ENCODE measurements at regions not wholly inside any gene's neighbourhood (a gene's known extent, or its start where the extent isn't known, plus 50 kb on each side); places are given as distances from the start of the nearest gene placed in this dataset.

- Histone ChIP-seq H2AFZ (ENCODE audit: low read depth, low read length, poor library complexity, severe bottlenecking) (peak overlapping the region; percentile 30), H3K4me3 (replicated peaks in 1 of 2; ENCODE audit: low read depth in 1 of 2, low read length in 2 of 2) (no peak overlapping the region), H3K36me3 (ENCODE audit: control insufficient read depth in 1 of 2, insufficient read depth in 2 of 2, low read length in 2 of 2) (no peaks in the 10 kb centered on the region), H3K27ac (ENCODE audit: low read depth, low read length) (no peak overlapping the region), H3K4me2 (ENCODE audit: low read length) (peak overlapping the region; percentile 15; the same call in 1 of the 2 replicates), H3K9ac (ENCODE audit: low read length) (no peak overlapping the region), H4K20me1 (ENCODE audit: insufficient read depth) (no peaks in the 10 kb centered on the region), H3K4me1 (ENCODE audit: control insufficient read depth in 1 of 2, insufficient read depth in 2 of 2, low read length in 2 of 2) (peaks cover 0 to 30% of the 10 kb centered on the region in 2 experiments; a peak in 2 of 4 replicates), H3K9me3 (ENCODE audit: control insufficient read depth in 1 of 2, insufficient read depth in 1 of 2, low read depth in 1 of 2, low read length in 2 of 2) (no peaks in the 10 kb centered on the region), H3K79me2 (ENCODE audit: insufficient read depth, low read length) (no peaks in the 10 kb centered on the region), H3K27me3 (ENCODE audit: insufficient read depth, low read length) (no peaks in the 10 kb centered on the region), H3K9me2 (ENCODE audit: insufficient read depth) (no peaks in the 10 kb centered on the region)
- RAD21 ChIA-PET (ENCODE audit: low non-redundant PET in 1 of 2, low total read pairs in 2 of 2, uncharacterized antibody in 2 of 2, unreplicated experiment in 2 of 2): no interaction called here
- intact Hi-C loops (cut with micrococcal nuclease): no loop called here
- DNase-seq (ENCODE audit: low read depth, low spot score) (no peak), ATAC-seq (no peak)
- POLR2A ChIA-PET: no interaction called here
- CTCF ChIA-PET: no interaction called here
- TF ChIP-seq CBX3 (IDR thresholded peaks at IDR 0.05; ENCODE audit: low read depth) (no peak), MAX (IDR thresholded peaks at IDR 0.05) (no peak), JUND (IDR thresholded peaks at IDR 0.05) (no peak), YY1 (IDR thresholded peaks at IDR 0.05; ENCODE audit: extremely low read depth, insufficient replicate concordance, low read depth, low read length) (no peak), EZH2 (IDR thresholded peaks at IDR 0.05) (no peak)
- no TSS peak for BruUV-seq (replicated peaks)
Observed at GRCh38 chr1:218828125-218828650, 345.5 kb upstream of the LYPLAL1 start.

- Histone ChIP-seq H3K9ac (ENCODE audit: low read length) (no peak overlapping the region), H3K9me3 (ENCODE audit: control insufficient read depth in 1 of 2, insufficient read depth in 1 of 2, low read depth in 1 of 2, low read length in 2 of 2) (no peaks in the 10 kb centered on the region), H3K4me1 (ENCODE audit: control insufficient read depth in 1 of 2, insufficient read depth in 2 of 2, low read length in 2 of 2) (peaks cover 0 to 21% of the 10 kb centered on the region in 2 experiments; a peak in 2 of 4 replicates), H3K4me3 (replicated peaks in 1 of 2; ENCODE audit: low read depth in 1 of 2, low read length in 2 of 2) (no peak overlapping the region), H4K20me1 (ENCODE audit: insufficient read depth) (no peaks in the 10 kb centered on the region), H3K27ac (ENCODE audit: low read depth, low read length) (no peak overlapping the region), H3K79me2 (ENCODE audit: insufficient read depth, low read length) (no peaks in the 10 kb centered on the region), H3K9me2 (ENCODE audit: insufficient read depth) (no peaks in the 10 kb centered on the region), H2AFZ (ENCODE audit: low read depth, low read length, poor library complexity, severe bottlenecking) (peak overlapping the region; percentile 30), H3K36me3 (ENCODE audit: control insufficient read depth in 1 of 2, insufficient read depth in 2 of 2, low read length in 2 of 2) (no peaks in the 10 kb centered on the region), H3K4me2 (ENCODE audit: low read length) (no peak overlapping the region), H3K27me3 (ENCODE audit: insufficient read depth, low read length) (no peaks in the 10 kb centered on the region)
- ChIA-PET CTCF (no interaction called here), POLR2A (no interaction called here), RAD21 (ENCODE audit: low non-redundant PET in 1 of 2, low total read pairs in 2 of 2, uncharacterized antibody in 2 of 2, unreplicated experiment in 2 of 2) (no interaction called here)
- intact Hi-C loops (cut with micrococcal nuclease): no loop called here
- no TSS peak for BruUV-seq (replicated peaks)
- ATAC-seq (no peak), DNase-seq (ENCODE audit: low read depth, low spot score) (no peak)
- TF ChIP-seq EZH2 (IDR thresholded peaks at IDR 0.05) (no peak), SRF (IDR thresholded peaks at IDR 0.05; ENCODE audit: low read depth) (no peak), FOSL1 (IDR thresholded peaks at IDR 0.05; ENCODE audit: low read depth) (no peak), ZNF274 (IDR thresholded peaks at IDR 0.05; ENCODE audit: low read depth, low read length) (no peak), RAD21 (IDR thresholded peaks at IDR 0.05; ENCODE audit: low read depth) (no peak), POLR2A (IDR thresholded peaks at IDR 0.05; ENCODE audit: borderline replicate concordance, extremely low read depth, insufficient read depth, insufficient read length) (no peak), ZBTB33 (IDR thresholded peaks at IDR 0.05; ENCODE audit: extremely low read depth, insufficient replicate concordance, low read length) (no peak), CTCF (IDR thresholded peaks at IDR 0.05 in 2 of 3, conservative IDR thresholded peaks at IDR 0.05 in 1 of 3; ENCODE audit: borderline replicate concordance in 1 of 3, insufficient read depth in 1 of 3, low read depth in 2 of 3, low read length in 2 of 3) (no peak), CEBPB (IDR thresholded peaks at IDR 0.05; ENCODE audit: low read depth) (no peak), POLR2AphosphoS5 (IDR thresholded peaks at IDR 0.05; ENCODE audit: low read depth, low read length) (no peak), SIN3A (IDR thresholded peaks at IDR 0.05; ENCODE audit: low read depth) (no peak)
Observed at GRCh38 chr1:218829097-218829496, 344.6 kb upstream of the LYPLAL1 start.
